CD4-positive, alpha-beta T cell (primary cell): ENCODE measurements at regions not wholly inside any gene's neighbourhood (a gene's known extent, or its start where the extent isn't known, plus 50 kb on each side); places are given as distances from the start of the nearest gene placed in this dataset.

Experiments
- ATAC-seq: fragments of 200-7000 bp; cut with Tn5 transposase; one replicate; pipeline ENCODE4 v1.10.0; 2022; ENCODE audit warnings: mild to moderate bottlenecking; ENCODE audit not compliant: poor library complexity
- CTCF ChIA-PET: fragments of 350-600 bp; sonication (Branson Sonifier 250); formaldehyde crosslinking; loops from one replicate; lab custom pipeline; 2021; ENCODE audit warnings: antibody characterized with exemption, inconsistent platforms; lab: Charles Lee
- POLR2A ChIA-PET: fragments of 350-600 bp; sonication (Branson Sonifier 250); formaldehyde crosslinking; loops from one replicate; lab custom pipeline; 2021; ENCODE audit warnings: antibody characterized with exemption, inconsistent platforms; lab: Charles Lee
- DNase-seq, 14 experiments: peaks; one replicate each; pipeline ENCODE4 v3.0.0-alpha.2; 2013 to 2020; ENCODE audit warnings: mixed read lengths in 2 of 14
- H3K27ac ChIP-seq, 2 donors: one replicate each; pipeline versions ENCODE4 v1.5.1 to v1.7.0; 2013; ENCODE audit warnings: low read length in 2 of 2, low read depth in 1 of 2, mild to moderate bottlenecking in 1 of 2
- H3K27me3 ChIP-seq, 2 experiments: 1 replicate in 1 of 2; 2 replicates in 1 of 2; pipeline versions ENCODE4 v1.6.1 to v1.7.0; 2013; ENCODE audit warnings: low read length in 2 of 2, control low read depth in 1 of 2, mild to moderate bottlenecking in 1 of 2, moderate library complexity in 1 of 2; ENCODE audit not compliant: insufficient read depth in 2 of 2, control insufficient read depth in 1 of 2
- H3K36me3 ChIP-seq: one replicate; pipeline ENCODE4 v1.6.1; 2013; ENCODE audit warnings: low read length, control low read depth; ENCODE audit not compliant: insufficient read depth
- H3K4me1 ChIP-seq: one replicate; pipeline ENCODE4 v1.6.1; 2013; ENCODE audit warnings: low read length, control low read depth; ENCODE audit not compliant: insufficient read depth
- H3K4me3 ChIP-seq: one replicate; pipeline ENCODE4 v1.5.1; 2013; ENCODE audit warnings: mild to moderate bottlenecking, low read length, moderate library complexity
- H3K9me3 ChIP-seq, 2 experiments: 1 replicate in 1 of 2; 2 replicates in 1 of 2; pipeline versions ENCODE4 v1.6.1 to v1.7.0; 2013; ENCODE audit warnings: low read length in 2 of 2, mild to moderate bottlenecking in 2 of 2, control low read depth in 1 of 2, moderate library complexity in 1 of 2; ENCODE audit not compliant: control insufficient read depth in 1 of 2, insufficient read depth in 1 of 2
- H3K27ac Mint-ChIP-seq: one replicate; pipeline ENCODE4 v1.8.0; 2020; ENCODE audit warnings: mixed read lengths
- H3K27me3 Mint-ChIP-seq: one replicate; pipeline ENCODE4 v1.8.0; 2021; ENCODE audit warnings: mixed read lengths
- H3K36me3 Mint-ChIP-seq: one replicate; pipeline ENCODE4 v1.8.0; 2021; ENCODE audit warnings: low read depth, mixed read lengths
- H3K4me1 Mint-ChIP-seq: one replicate; pipeline ENCODE4 v1.8.0; 2021; ENCODE audit warnings: low read depth, mixed read lengths
- H3K4me3 Mint-ChIP-seq: one replicate; pipeline ENCODE4 v1.8.0; 2020; ENCODE audit warnings: mild to moderate bottlenecking, mixed read lengths
- H3K9me3 Mint-ChIP-seq: one replicate; pipeline ENCODE4 v1.8.0; 2020; ENCODE audit warnings: mixed read lengths
- CTCF ChIP-seq: fragments of 200-600 bp; IDR thresholded peaks from one replicate; pipeline ENCODE4 v1.8.0; 2022; ENCODE audit warnings: antibody characterized with exemption, mild to moderate bottlenecking
- intact Hi-C, 2 experiments: fragments of 100-400 bp; cut with DNase I in 1 of 2; cut with micrococcal nuclease in 1 of 2; formaldehyde crosslinking; loops; one replicate each; pipeline versions ENCODE4 v1.15.1 to v1.9.0; 2023 to 2025; cut with DNase I, micrococcal nuclease

- Histone ChIP-seq H3K36me3 (no peaks in the 10 kb centered on the region), H3K4me3 (no peak overlapping the region), H3K4me1 (no peaks in the 10 kb centered on the region), H3K27me3 (no peaks in the 10 kb centered on the region), H3K27ac (no peak overlapping the region), H3K9me3 (no peaks in the 10 kb centered on the region)
- DNase-seq, result no peak
- Mint-ChIP-seq H3K4me1 (peaks cover 30% of the 10 kb centered on the region), H3K4me3 (no peak overlapping the region), H3K36me3 (no peaks in the 10 kb centered on the region), H3K9me3 (no peaks in the 10 kb centered on the region), H3K27me3 (no peaks in the 10 kb centered on the region), H3K27ac (no peak overlapping the region)
- ChIA-PET CTCF (no interaction called here), POLR2A (no interaction called here)
- ATAC-seq, result no peak
- intact Hi-C loops, result no loop called here
- TF ChIP-seq CTCF, result no peak
These were observed 402.0 kb downstream of the HNRNPD start for GRCh38 chr4:81971637-81972381.

GRCh38 chr4:81971061-81971460 lies 402.7 kb downstream of the HNRNPD start:
- H3K4me3 Mint-ChIP-seq, result no peak overlapping the region
- POLR2A ChIA-PET, result no interaction called here
- H3K27ac ChIP-seq, result no peak overlapping the region

GRCh38 chr4:81970454-81970853 lies 403.3 kb downstream of the HNRNPD start:
- Histone ChIP-seq H3K9me3 (no peaks in the 10 kb centered on the region), H3K27me3 (no peaks in the 10 kb centered on the region), H3K27ac (no peak overlapping the region), H3K4me1 (no peaks in the 10 kb centered on the region), H3K36me3 (no peaks in the 10 kb centered on the region), H3K4me3 (no peak overlapping the region)
- Mint-ChIP-seq H3K4me3 (no peak overlapping the region), H3K36me3 (no peaks in the 10 kb centered on the region), H3K4me1 (peaks cover 30% of the 10 kb centered on the region), H3K27ac (no peak overlapping the region), H3K9me3 (no peaks in the 10 kb centered on the region), H3K27me3 (no peaks in the 10 kb centered on the region)
- POLR2A ChIA-PET, result no interaction called here
- TF ChIP-seq CTCF, result no peak
- DNase-seq, result no peak
- CTCF ChIA-PET, result no interaction called here
- intact Hi-C loops, result no loop called here
- ATAC-seq, result no peak

More at GRCh38 chr4:81971061-81971460, 402.7 kb downstream of the HNRNPD start:
- no peak overlapping the region for H3K27ac Mint-ChIP-seq
- DNase-seq (no peak), ATAC-seq (no peak)
- intact Hi-C loops, result no loop called here
- Histone ChIP-seq H3K9me3 (no peaks in the 10 kb centered on the region), H3K4me1 (no peaks in the 10 kb centered on the region), H3K27me3 (no peaks in the 10 kb centered on the region), H3K4me3 (no peak overlapping the region), H3K36me3 (no peaks in the 10 kb centered on the region)
- no peaks in the 10 kb centered on the region for H3K27me3 Mint-ChIP-seq
- no peaks in the 10 kb centered on the region for H3K9me3 Mint-ChIP-seq
- TF ChIP-seq CTCF, result no peak
- H3K36me3 Mint-ChIP-seq, result no peaks in the 10 kb centered on the region
- CTCF ChIA-PET, result no interaction called here
- H3K4me1 Mint-ChIP-seq, result peaks cover 24% of the 10 kb centered on the region
